HPDE6-E6E7 (cell line): ENCODE measurements at regions not wholly inside any gene's neighbourhood (a gene's known extent, or its start where the extent isn't known, plus 50 kb on each side); places are given as distances from the start of the nearest gene placed in this dataset.
"Not testable (repeated sequence)": the region's sequence is repeated elsewhere in the genome, so short reads cannot be mapped to it uniquely, and the experiment has no call there.

Experiments used
- DNase-seq: peaks from one replicate; pipeline ENCODE4 v3.0.0; 2011; ENCODE audit warnings: missing footprints; ENCODE audit errors: extremely low spot score

- DNase-seq, result no peak
Observed at GRCh38 chr5:153224651-153225050, 265.8 kb upstream of the GRIA1 start.

DNA sequence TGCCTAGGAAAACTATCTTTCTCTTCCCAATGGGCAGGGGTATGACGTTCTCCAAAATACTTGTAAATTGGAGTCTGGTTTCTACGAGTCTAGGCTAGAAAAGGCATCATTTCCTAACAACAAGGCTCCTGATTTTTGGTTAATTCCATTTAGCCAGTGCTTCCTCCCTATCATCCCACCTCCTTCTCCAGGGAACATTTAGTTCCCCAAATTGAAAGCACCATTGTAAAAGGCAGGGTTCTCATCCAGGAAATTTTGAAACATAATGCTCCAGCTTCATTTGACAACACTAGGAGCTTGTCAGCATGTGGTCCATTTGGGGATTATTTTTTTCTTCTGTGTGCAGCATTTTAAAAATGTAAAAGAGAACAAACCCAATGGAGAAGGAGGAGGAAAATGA, 256.5 kb upstream of the GRIA1 start:
- no peak for DNase-seq

DNA sequence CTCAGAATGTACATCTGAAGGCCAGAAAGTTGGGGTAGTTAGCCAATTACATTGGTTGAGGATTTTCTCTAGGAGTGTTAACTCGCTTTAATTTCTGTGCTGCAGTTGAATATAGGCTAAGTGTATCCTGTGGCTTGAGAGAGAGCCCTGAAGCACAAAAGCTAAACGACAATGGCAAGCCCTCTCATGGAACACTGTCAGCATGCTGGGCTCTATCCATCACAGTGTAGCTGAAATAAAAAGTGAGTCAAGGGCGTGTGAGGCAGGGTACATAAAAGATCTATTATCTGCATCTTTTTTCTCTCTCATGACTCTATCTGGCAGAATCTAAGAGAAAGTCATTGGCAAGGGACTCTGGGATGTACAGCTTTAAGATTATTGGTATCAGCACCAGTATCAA, 254.2 kb upstream of the GRIA1 start:
- no peak for DNase-seq

- no peak for DNase-seq
Observed at GRCh38 chr5:153237671-153238332, 252.7 kb upstream of the GRIA1 start.

DNA sequence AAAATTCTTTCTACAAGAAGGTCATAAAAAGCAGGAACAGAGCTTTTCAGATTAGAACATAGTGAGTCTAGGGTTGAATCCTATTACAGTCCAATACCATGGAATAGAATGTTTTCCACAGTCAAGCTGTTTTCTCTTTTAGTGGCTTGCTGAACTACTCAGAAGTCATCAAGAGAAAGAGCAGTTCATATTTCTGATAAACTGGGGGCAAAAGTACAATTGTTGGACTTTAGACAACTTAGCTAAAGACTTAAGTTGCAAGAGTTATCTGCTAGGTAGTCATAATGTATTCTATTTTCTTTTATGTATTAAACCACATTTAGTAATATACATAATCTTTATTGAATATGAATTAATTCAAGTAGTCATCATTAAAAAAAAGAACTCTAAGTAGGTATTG, 233.1 kb upstream of the GRIA1 start:
- DNase-seq, result no peak

DNA sequence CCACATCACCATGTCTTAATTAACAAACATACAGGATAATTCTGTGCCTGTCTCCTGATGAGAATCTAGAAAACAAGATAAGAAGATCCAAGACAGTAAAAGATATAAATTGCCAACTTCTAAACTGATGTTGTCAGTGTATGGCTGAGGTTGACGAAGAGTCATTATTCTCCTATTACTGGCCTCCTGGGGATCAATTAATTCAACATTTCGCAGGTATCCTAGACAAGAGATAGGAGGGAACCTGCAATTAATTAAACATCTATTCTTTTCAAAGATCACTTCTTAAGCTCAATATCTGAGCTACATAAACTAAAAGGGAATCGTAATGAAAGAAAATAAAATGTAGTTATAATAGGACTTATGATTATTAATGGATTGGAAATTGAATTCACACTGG, 232.0 kb upstream of the GRIA1 start:
- no peak for DNase-seq

- peak; percentile 66 for DNase-seq
Observed at GRCh38 chr5:153267506-153267905, 223.0 kb upstream of the GRIA1 start.

DNA sequence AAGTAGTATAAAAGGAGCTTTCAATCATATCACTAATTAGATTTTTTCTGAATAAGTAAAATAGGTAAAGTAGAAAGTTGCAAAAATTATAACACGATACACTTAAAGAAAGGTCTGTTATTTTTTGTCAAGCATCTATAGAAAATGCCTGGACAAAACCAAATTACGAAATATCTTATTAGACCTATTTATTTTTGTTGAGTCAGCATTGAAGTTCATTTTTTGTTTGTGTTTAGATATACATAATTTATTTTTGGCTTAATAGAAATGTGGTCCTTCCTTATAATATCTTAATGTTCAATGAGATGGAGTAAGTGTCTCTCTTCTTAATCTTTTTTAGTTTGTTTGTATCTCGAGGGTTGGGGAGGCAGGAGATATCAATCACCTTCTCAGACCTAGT, 214.8 kb upstream of the GRIA1 start:
- DNase-seq, result no peak

DNA sequence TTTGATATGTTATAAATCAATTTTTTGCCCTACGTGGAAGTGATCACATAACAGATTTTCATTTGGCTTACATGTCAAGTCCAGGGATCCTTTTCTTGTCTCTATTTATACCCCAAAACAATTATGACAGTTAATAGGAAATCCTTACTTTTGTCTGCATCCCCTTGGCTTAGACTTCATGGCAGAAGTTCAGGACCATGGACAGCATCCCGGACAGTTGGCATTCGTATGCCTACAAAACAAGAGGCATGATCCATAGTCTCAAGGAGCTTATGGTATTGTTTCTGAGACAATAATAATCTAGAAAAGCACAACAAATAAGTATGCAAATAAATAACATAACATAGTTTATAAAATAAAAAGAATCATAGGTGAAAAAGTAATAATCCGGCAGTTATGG, 214.3 kb upstream of the GRIA1 start:
- peak; percentile 28 for DNase-seq

GRCh38 chr5:153296251-153296844, 194.1 kb upstream of the GRIA1 start:
- DNase-seq, result not testable (repeated sequence)

DNA sequence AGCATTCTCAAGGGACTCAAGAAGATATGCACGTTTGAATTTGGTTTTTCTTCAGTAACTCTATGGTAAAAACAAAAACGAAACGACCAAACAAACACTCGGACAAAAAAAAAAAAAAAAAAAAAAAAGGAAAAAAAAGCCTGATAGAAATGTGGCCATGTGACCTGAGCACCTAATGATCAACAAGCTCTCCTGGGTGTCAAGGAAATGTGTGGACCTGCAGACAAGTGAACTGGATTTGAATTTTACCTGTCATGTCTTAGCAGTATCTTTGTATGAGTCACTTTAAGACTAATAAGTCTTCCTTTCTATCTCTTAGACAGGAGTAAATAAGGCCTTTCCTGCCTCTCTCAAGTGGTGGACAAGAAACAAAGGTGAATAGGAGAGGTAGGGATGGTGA, 190.6 kb upstream of the GRIA1 start:
- DNase-seq, result no peak

GRCh38 chr5:153308282-153308681, 182.2 kb upstream of the GRIA1 start:
- DNase-seq, result no peak

DNA sequence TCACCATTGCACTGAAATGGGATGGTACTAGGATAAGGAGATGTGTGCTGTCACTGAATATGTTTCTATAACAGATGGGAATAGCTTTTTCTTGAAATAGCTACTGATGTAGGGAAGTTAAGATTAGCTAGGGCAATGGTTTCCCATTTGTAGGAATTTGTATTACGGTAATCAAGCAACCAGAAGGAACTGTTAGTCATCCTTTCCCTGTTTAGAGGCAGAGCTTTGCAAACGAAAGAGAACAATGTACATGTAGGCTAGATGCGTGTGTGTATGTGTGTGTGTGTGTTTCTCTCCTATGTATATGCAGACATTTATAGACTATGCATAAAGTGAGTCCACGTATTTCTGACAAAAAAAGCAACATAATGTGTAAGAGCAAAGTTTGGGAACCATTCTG, 171.9 kb upstream of the GRIA1 start:
- DNase-seq, result no peak

- no peak for DNase-seq
Observed at GRCh38 chr5:153321478-153321877, 169.0 kb upstream of the GRIA1 start.

DNA sequence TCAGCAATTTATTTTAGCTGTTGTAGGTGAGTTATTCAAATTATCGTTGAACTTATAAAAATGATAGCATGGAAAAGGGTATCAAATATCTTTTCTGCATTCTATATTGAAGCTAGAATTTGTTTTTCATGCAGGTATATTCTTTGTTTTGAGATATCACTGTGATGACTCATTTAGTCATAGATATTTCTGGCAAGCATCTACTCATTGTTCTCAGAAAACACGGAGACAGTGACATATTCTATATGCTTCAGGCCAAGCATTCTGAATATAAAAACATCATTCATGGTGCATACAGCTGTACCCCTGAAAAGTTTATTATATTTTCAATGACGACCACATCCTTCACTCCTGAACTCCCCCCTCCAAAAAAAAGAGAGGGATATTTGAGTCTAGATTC, 150.3 kb upstream of the GRIA1 start:
- no peak for DNase-seq

- no peak for DNase-seq
Observed at GRCh38 chr5:153340738-153341137, 149.7 kb upstream of the GRIA1 start.

DNA sequence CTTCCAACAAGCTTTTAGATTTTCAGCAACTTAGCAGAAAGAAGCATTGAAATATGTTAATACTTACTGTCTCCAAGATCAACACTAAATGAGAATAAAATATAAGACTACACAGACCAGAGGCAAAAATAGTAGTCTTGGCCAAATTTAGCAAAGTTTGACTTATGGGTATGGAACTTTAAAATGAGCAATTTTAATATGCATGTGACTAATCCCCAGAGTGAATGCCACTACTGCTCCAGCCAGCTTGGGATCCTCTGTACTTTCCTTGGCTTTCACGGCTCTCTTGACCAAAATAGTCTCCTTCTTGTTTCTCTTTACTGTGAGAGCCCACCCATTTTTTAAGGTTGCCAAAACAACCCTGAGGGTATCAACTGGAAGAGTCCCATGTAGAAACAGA, 148.0 kb upstream of the GRIA1 start:
- no peak for DNase-seq

- DNase-seq, result no peak
Observed at GRCh38 chr5:153347611-153348010, 142.9 kb upstream of the GRIA1 start.

- DNase-seq, result no peak
Observed at GRCh38 chr5:153350175-153350883, 140.1 kb upstream of the GRIA1 start.

DNA sequence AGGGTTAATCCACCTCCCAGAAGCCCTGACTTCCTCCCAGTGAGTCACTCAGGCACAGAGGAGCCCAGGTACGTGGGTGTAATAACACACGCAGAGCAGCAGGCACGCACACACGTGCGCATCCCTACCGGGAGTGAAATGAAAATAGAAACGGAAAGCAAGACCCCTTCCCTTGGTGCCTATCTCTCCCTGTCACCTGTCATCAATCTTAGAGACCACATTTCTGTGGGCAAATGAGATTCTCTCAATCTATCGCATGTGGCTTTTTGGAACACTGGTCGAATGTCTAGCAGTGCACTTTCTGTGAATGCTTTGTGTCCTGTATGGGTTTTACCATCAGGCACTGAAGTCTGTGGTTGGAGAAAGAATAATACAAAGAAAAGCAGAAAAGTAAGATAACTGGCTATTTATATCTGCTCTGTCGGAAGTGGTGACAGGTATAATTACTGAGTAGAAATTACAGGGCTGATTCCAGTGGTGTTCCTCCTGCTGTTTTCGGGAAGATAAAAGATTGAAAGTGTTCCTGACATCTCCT, 137.7 kb upstream of the GRIA1 start:
- DNase-seq, result peak; percentile 75

- no peak for DNase-seq
Observed at GRCh38 chr5:153357493-153358112, 132.9 kb upstream of the GRIA1 start.

GRCh38 chr5:153358315-153358976, 132.0 kb upstream of the GRIA1 start:
- DNase-seq, result no peak
